ENCODE measurements at regions not wholly inside any gene's neighbourhood (a gene's known extent, or its start where the extent isn't known, plus 50 kb on each side); places are given as distances from the start of the nearest gene placed in this dataset.
"Not testable (repeated sequence)": the region's sequence is repeated elsewhere in the genome, so short reads cannot be mapped to it uniquely, and the experiment has no call there.

DNA sequence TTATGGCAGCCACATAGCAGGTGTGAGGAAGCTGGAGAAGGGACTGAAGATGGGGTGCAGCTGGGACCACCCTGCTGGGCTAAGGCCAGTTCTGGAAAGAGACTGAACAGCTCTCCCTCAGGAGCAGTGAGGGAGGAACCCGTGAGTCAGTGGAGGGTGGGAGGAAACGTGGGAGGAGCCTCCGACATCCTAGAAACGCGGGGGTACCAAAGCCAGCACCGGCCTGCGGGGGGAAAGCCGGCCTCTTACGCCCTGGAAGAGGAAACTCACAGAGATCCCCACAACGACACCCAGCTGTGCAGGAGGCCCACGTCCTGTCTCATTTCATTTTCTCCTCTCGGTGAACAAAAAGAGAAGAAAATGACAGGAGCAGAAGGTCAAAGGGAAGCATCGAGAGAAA, 185.8 kb upstream of the IRX4 start:
- no peak for DNase-seq
- intact Hi-C loops (cut with DNase I; ENCODE audit: low total_unique reads): no loop called here
- H3K4me3 ChIP-seq: no peak overlapping the region
- H3K36me3 ChIP-seq: no peaks in the 10 kb centered on the region
- no peaks in the 10 kb centered on the region for H3K9me3 ChIP-seq
- no peak overlapping the region for H3K27ac ChIP-seq
- H3K27me3 ChIP-seq: no peaks in the 10 kb centered on the region
- TF ChIP-seq, protein P1, sequence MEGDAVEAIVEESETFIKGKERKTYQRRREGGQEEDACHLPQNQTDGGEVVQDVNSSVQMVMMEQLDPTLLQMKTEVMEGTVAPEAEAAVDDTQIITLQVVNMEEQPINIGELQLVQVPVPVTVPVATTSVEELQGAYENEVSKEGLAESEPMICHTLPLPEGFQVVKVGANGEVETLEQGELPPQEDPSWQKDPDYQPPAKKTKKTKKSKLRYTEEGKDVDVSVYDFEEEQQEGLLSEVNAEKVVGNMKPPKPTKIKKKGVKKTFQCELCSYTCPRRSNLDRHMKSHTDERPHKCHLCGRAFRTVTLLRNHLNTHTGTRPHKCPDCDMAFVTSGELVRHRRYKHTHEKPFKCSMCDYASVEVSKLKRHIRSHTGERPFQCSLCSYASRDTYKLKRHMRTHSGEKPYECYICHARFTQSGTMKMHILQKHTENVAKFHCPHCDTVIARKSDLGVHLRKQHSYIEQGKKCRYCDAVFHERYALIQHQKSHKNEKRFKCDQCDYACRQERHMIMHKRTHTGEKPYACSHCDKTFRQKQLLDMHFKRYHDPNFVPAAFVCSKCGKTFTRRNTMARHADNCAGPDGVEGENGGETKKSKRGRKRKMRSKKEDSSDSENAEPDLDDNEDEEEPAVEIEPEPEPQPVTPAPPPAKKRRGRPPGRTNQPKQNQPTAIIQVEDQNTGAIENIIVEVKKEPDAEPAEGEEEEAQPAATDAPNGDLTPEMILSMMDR (IDR thresholded peaks at IDR 0.05): no peak
- H3K4me1 ChIP-seq: no peaks in the 10 kb centered on the region

DNA sequence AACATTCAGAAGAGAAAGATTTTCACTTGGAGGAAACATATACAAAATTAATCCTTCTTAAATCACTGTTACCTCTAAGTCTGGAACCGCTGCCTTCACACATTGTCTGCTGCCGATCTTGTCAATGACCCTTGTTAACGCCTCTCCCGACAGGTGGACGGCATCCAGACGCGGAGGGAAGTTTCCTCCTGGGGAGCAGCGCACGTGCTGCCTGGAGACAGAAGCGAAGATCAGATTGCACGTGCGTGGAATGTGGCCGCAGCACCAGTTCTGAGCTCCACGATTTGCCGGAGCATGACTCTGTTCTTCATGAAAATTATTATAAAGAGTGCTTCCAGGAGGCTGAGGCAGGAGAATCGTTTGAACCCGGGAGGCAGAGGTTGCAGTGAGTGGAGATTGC, 183.6 kb upstream of the IRX4 start:
- H3K27me3 ChIP-seq: no peaks in the 10 kb centered on the region
- no peaks in the 10 kb centered on the region for H3K36me3 ChIP-seq
- intact Hi-C loops (cut with DNase I; ENCODE audit: low total_unique reads): no loop called here
- DNase-seq: no peak
- no peaks in the 10 kb centered on the region for H3K4me1 ChIP-seq
- H3K27ac ChIP-seq: no peak overlapping the region
- TF ChIP-seq, protein P1 (IDR thresholded peaks at IDR 0.05): no peak
- H3K9me3 ChIP-seq: no peaks in the 10 kb centered on the region
- no peak overlapping the region for H3K4me3 ChIP-seq

DNA sequence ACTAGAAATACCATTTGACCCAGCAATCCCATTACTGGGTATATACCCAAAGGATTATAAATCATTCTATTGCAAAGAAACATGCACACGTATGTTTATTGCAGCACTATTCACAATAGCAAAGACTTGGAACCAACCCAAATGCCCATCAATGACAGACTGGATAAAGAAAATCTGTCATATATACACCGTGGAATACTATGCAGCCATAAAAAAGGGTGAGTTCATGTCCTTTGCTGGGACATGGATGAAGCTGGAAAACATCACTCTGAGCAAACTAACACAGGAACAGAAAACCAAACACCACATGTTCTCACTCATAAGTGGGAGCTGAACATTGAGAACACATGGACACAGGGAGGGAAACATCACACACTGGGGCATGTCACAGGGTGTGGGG, 180.7 kb upstream of the IRX4 start:
- H3K27ac ChIP-seq; intact Hi-C loops (cut with DNase I; ENCODE audit: low total_unique reads); H3K4me1 ChIP-seq; H3K36me3 ChIP-seq; H3K4me3 ChIP-seq; DNase-seq; H3K9me3 ChIP-seq; H3K27me3 ChIP-seq: not testable (repeated sequence)

DNA sequence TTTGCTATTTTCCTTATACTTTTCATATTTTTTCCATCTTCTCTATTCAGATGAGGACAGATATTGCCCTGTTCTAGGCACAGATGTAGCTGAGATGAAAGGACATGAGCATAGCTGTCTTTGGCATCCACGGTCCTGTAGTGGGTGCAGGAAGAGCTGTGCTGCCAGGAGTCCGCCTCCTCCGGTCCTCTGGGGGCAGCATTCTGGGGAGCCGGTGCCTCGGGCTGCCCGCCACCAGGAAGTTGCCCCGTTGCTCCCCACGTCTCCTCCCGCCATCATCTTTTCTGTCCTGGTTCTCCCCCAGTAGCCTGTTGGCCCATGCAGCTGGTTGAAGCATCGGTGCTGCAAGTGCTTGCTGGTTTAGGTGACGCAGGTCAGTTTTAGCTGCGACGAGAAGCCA, 170.0 kb upstream of the IRX4 start:
- no peak for DNase-seq
- Histone ChIP-seq H3K4me3 (no peak overlapping the region), H3K27ac (no peak overlapping the region), H3K36me3 (no peaks in the 10 kb centered on the region), H3K9me3 (no peaks in the 10 kb centered on the region), H3K27me3 (no peaks in the 10 kb centered on the region), H3K4me1 (no peaks in the 10 kb centered on the region)
- intact Hi-C loops (cut with DNase I; ENCODE audit: low total_unique reads): no loop called here
- TF ChIP-seq, protein P1 (IDR thresholded peaks at IDR 0.05): no peak

DNA sequence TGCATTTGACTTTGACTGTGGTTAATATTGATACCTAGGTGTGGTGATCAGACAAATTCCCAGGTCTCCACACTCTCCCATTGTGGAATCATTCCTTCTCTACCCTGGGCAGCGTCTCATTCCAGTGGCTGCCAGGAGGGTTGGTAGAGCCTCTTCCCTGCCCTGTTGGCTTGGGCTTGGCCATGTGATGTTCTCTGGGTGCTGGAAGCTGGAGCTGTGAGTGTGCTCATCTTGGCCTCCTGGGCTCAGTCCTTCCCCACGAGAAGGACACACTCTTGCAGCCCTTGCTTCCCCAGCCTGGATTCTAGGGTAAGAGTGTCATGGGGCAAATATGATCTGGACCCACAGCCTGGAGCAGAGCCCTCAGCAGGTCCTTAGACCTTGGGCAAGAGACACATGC, 167.2 kb upstream of the IRX4 start:
- Histone ChIP-seq H3K36me3 (no peaks in the 10 kb centered on the region), H3K4me1 (no peaks in the 10 kb centered on the region), H3K27me3 (no peaks in the 10 kb centered on the region), H3K9me3 (no peaks in the 10 kb centered on the region), H3K27ac (no peak overlapping the region), H3K4me3 (no peak overlapping the region)
- TF ChIP-seq, protein P1 (IDR thresholded peaks at IDR 0.05): no peak
- intact Hi-C loops (cut with DNase I; ENCODE audit: low total_unique reads): no loop called here
- no peak for DNase-seq

DNA sequence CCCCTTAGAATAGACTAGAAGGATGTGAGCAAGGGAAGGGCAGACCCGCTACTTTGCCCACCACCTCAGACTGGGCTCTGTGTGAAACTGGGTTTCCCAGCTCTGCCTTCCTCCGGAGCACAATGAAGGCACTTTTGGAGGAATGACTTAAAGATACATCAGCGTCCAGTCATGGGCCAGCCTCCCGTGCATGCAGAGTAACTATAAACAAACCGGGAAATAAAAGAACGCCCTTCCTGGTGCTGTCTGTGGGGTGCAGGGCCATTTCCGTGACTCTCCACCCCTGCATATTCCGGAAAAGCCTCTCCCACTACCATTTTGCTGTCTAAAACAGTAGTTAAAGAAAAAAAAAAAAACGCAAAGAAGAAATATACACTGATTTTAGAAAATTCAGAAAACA, 165.9 kb upstream of the IRX4 start:
- intact Hi-C loops (cut with DNase I; ENCODE audit: low total_unique reads): no loop called here
- H3K27me3 ChIP-seq: no peaks in the 10 kb centered on the region
- no peak overlapping the region for H3K27ac ChIP-seq
- no peak overlapping the region for H3K4me3 ChIP-seq
- H3K36me3 ChIP-seq: no peaks in the 10 kb centered on the region
- DNase-seq: no peak
- H3K4me1 ChIP-seq: no peaks in the 10 kb centered on the region
- no peaks in the 10 kb centered on the region for H3K9me3 ChIP-seq
- TF ChIP-seq, protein P1 (IDR thresholded peaks at IDR 0.05): no peak

All from tibial artery (tissue), 4 donors.